Brain microvascular endothelial cell (primary cell): ENCODE measurements at regions not wholly inside any gene's neighbourhood (a gene's known extent, or its start where the extent isn't known, plus 50 kb on each side); places are given as distances from the start of the nearest gene placed in this dataset.
A peak's percentile ranks its signal among the peaks of the same experiment; 100 is the strongest.

Experiments used
- DNase-seq: peaks from one replicate; pipeline ENCODE4 v3.0.0-alpha.2; 2020
- H3K27ac ChIP-seq: fragments of 250-450 bp; sonication (Bioruptor Pico); 2 replicates; pipeline ENCODE4 v1.5.1; 2020; ENCODE audit warnings: mild to moderate bottlenecking, moderate library complexity
- H3K27me3 ChIP-seq: fragments of 250-450 bp; sonication (Bioruptor Pico); replicated peaks from 2 replicates; pipeline ENCODE4 v1.5.1; 2020; ENCODE audit warnings: mild to moderate bottlenecking
- H3K36me3 ChIP-seq: fragments of 250-450 bp; sonication (Bioruptor Pico); replicated peaks from 2 replicates; pipeline ENCODE4 v1.5.1; 2020; ENCODE audit warnings: mild to moderate bottlenecking
- H3K4me3 ChIP-seq: 2 replicates; pipeline ENCODE4 v1.5.1; 2011; ENCODE audit warnings: low read depth, mild to moderate bottlenecking, control low read depth, low read length, moderate library complexity
- CTCF ChIP-seq: IDR thresholded peaks from 2 replicates; pipeline ENCODE4 v1.5.1; 2011; ENCODE audit warnings: low read depth, mild to moderate bottlenecking, moderate library complexity, low read length, control low read depth, inconsistent platforms; ENCODE audit errors: missing control alignments
- in situ Hi-C: cut with HindIII; loops from 2 replicates; pipeline ENCODE4 v1.10.0; 2017; ENCODE audit warnings: low sequenced_read_pairs, low pct_ligation_motif_present

- in situ Hi-C loops: no loop called here
- no peaks in the 10 kb centered on the region for H3K27me3 ChIP-seq
- no peak overlapping the region for H3K27ac ChIP-seq
- no peak for DNase-seq
- H3K36me3 ChIP-seq: no peaks in the 10 kb centered on the region
- TF ChIP-seq CTCF: no peak
- H3K4me3 ChIP-seq: no peak overlapping the region
Observed at GRCh38 chr16:49964973-49965372, 60.1 kb upstream of the CNEP1R1 start.

- H3K27me3 ChIP-seq: no peaks in the 10 kb centered on the region
- no peak overlapping the region for H3K4me3 ChIP-seq
- no peak for DNase-seq
- TF ChIP-seq CTCF: no peak
- no peaks in the 10 kb centered on the region for H3K36me3 ChIP-seq
- in situ Hi-C loops: no loop called here
- no peak overlapping the region for H3K27ac ChIP-seq
Observed at GRCh38 chr16:49967012-49967559, 57.9 kb upstream of the CNEP1R1 start.

- H3K4me3 ChIP-seq: no peak overlapping the region
- H3K36me3 ChIP-seq: no peaks in the 10 kb centered on the region
- no peak for TF ChIP-seq CTCF
- no peaks in the 10 kb centered on the region for H3K27me3 ChIP-seq
- H3K27ac ChIP-seq: no peak overlapping the region
- in situ Hi-C loops: no loop called here
- peak; percentile 5 for DNase-seq
Observed at GRCh38 chr16:49969091-49970030, 55.7 kb upstream of the CNEP1R1 start.

- no peaks in the 10 kb centered on the region for H3K27me3 ChIP-seq
- H3K27ac ChIP-seq: no peak overlapping the region
- H3K36me3 ChIP-seq: no peaks in the 10 kb centered on the region
- in situ Hi-C loops: no loop called here
- no peak overlapping the region for H3K4me3 ChIP-seq
- DNase-seq: no peak
- no peak for TF ChIP-seq CTCF
Observed at GRCh38 chr16:49970797-49971431, 54.1 kb upstream of the CNEP1R1 start.

GRCh38 chr16:49972280-49972679, 52.7 kb upstream of the CNEP1R1 start:
- no peak overlapping the region for H3K27ac ChIP-seq
- TF ChIP-seq CTCF: no peak
- no peaks in the 10 kb centered on the region for H3K36me3 ChIP-seq
- DNase-seq: no peak
- H3K27me3 ChIP-seq: no peaks in the 10 kb centered on the region
- no peak overlapping the region for H3K4me3 ChIP-seq
- in situ Hi-C loops: no loop called here
